ENCODE measurements at regions not wholly inside any gene's neighbourhood (a gene's known extent, or its start where the extent isn't known, plus 50 kb on each side); places are given as distances from the start of the nearest gene placed in this dataset.

GRCh38 chr3:64358176-64358575, 132.9 kb upstream of the PRICKLE2 start:
- WGBS, 2 donors, result 67 to 73% methylated on average over 4 of the region's 4 CpGs

GRCh38 chr3:64357481-64357880, 132.2 kb upstream of the PRICKLE2 start:
- no peak for DNase-seq (ENCODE audit: low spot score in 2 of 2)
- intact Hi-C loops (cut with DNase I; ENCODE audit: low total_unique reads), result no loop called here
- H3K4me3 ChIP-seq (ENCODE audit: low read depth, poor library complexity, severe bottlenecking), result no peak overlapping the region
- TF ChIP-seq CTCF (IDR thresholded peaks at IDR 0.05) (no peak), POLR2A (IDR thresholded peaks at IDR 0.05) (no peak)

More at GRCh38 chr3:64358176-64358575, 132.9 kb upstream of the PRICKLE2 start:
- no peak for DNase-seq (ENCODE audit: low spot score in 2 of 2)
- no peak for TF ChIP-seq POLR2A (IDR thresholded peaks at IDR 0.05)
- TF ChIP-seq CTCF (IDR thresholded peaks at IDR 0.05), result no peak
- no peak overlapping the region for H3K4me3 ChIP-seq (ENCODE audit: low read depth, poor library complexity, severe bottlenecking)
- intact Hi-C loops (cut with DNase I; ENCODE audit: low total_unique reads), result no loop called here

GRCh38 chr3:64355401-64355807, 130.1 kb upstream of the PRICKLE2 start:
- TF ChIP-seq POLR2A (IDR thresholded peaks at IDR 0.05) (no peak), CTCF (IDR thresholded peaks at IDR 0.05) (no peak)
- 52 to 58% methylated on average over 3 of the region's 3 CpGs for WGBS, 2 donors
- no peak overlapping the region for H3K4me3 ChIP-seq (ENCODE audit: low read depth, poor library complexity, severe bottlenecking)
- intact Hi-C loops (cut with DNase I; ENCODE audit: low total_unique reads), result no loop called here
- DNase-seq (ENCODE audit: low spot score in 2 of 2), result no peak

GRCh38 chr3:64354956-64355355, 129.7 kb upstream of the PRICKLE2 start:
- TF ChIP-seq POLR2A (IDR thresholded peaks at IDR 0.05), result no peak
- no peak for TF ChIP-seq CTCF (IDR thresholded peaks at IDR 0.05)
- WGBS, 2 donors, result 80 to 83% methylated on average over 5 of the region's 5 CpGs
- DNase-seq (ENCODE audit: low spot score in 2 of 2), result no peak
- intact Hi-C loops (cut with DNase I; ENCODE audit: low total_unique reads), result no loop called here
- H3K4me3 ChIP-seq (ENCODE audit: low read depth, poor library complexity, severe bottlenecking), result no peak overlapping the region

DNA sequence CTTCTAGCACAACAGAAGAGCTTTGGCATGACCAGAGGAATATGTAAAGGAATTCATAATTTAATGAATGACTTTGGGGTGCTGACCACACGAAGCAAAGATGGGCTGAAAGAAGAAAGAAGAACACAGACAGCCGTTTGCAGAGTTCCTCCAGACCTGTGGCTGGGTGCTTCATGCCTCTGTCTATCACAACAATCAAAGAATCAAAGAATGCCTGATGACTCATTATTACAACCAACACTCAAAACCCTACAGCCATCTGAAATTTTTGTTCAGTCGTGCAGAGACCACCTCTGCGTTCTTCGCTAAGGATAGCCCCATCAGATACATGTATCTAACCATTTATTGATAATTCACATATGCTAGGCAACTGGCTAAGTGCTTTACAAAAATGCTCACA, 129.0 kb upstream of the PRICKLE2 start:
- intact Hi-C loops (cut with DNase I; ENCODE audit: low total_unique reads), result no loop called here
- DNase-seq (ENCODE audit: low spot score in 2 of 2), result no peak
- no peak overlapping the region for H3K4me3 ChIP-seq (ENCODE audit: low read depth, poor library complexity, severe bottlenecking)
- TF ChIP-seq CTCF (IDR thresholded peaks at IDR 0.05), result no peak
- no peak for TF ChIP-seq POLR2A (IDR thresholded peaks at IDR 0.05)
- WGBS, 2 donors, result 87 to 92% methylated on average over 5 of the region's 5 CpGs

DNA sequence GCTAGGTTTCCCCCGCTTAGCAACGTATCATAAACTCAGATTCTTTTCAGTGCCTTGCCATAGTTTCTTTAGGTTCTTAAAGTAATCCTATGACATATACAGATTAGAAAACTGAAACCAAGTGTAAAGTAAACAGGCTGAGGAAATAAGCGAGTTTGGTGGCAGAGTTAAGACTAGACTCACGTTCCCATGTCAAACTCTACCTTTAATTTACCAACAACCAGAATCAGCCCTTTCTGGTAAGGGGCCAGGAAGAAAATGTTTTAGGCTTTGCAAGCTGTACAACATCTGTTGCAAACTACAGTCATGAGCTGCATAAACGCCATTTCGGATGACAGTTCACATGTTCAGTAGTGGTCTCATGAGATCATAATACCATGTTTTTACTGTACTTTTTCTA, 128.0 kb upstream of the PRICKLE2 start:
- DNase-seq (ENCODE audit: low spot score in 2 of 2), result no peak
- TF ChIP-seq POLR2A (IDR thresholded peaks at IDR 0.05), result no peak
- no peak for TF ChIP-seq CTCF (IDR thresholded peaks at IDR 0.05)
- H3K4me3 ChIP-seq (ENCODE audit: low read depth, poor library complexity, severe bottlenecking), result no peak overlapping the region
- intact Hi-C loops (cut with DNase I; ENCODE audit: low total_unique reads), result no loop called here
- WGBS, 2 donors, result 55 to 64% methylated on average over 6 of the region's 6 CpGs
